ENCODE measurements at regions not wholly inside any gene's neighbourhood (a gene's known extent, or its start where the extent isn't known, plus 50 kb on each side); places are given as distances from the start of the nearest gene placed in this dataset.
"Not testable (repeated sequence)": the region's sequence is repeated elsewhere in the genome, so short reads cannot be mapped to it uniquely, and the experiment has no call there.

DNA sequence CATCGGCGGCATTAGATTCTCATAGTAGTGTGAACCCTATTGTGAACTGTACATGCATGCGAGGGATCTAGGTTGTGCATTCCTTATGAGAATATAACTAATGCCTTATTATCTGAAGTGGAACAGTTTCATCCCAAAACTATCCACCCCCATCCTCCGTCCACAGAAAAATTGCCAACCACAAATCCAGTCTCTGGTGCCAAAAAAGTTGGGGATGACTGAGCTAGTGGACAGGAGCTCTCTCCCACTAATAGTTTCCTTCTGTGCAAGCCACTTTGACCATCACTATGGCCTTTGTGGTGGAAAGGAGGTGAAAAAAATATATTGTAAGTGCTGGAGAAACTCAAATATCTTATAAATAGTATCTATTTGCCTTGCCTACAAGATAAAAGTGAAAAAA, 857.8 kb downstream of the DIAPH3 start:
- Mint-ChIP-seq H3K36me3 (ENCODE audit: low read depth) (no peaks in the 10 kb centered on the region), H3K27me3 (peaks cover 6% of the 10 kb centered on the region), H3K9me3 (peaks cover 1% of the 10 kb centered on the region), H3K4me1 (ENCODE audit: low read depth) (no peaks in the 10 kb centered on the region), H3K4me3 (no peak overlapping the region), H3K27ac (no peak overlapping the region)
- ChIA-PET CTCF (interaction anchor here (1.1 kb wide), 1 partner anchor 11 kb away, joined by 3 read pairs; no protein-coding TSS in a partner anchor), POLR2A (no interaction called here)
- ATAC-seq (no peak), DNase-seq (no peak)
- TF ChIP-seq, protein P1, sequence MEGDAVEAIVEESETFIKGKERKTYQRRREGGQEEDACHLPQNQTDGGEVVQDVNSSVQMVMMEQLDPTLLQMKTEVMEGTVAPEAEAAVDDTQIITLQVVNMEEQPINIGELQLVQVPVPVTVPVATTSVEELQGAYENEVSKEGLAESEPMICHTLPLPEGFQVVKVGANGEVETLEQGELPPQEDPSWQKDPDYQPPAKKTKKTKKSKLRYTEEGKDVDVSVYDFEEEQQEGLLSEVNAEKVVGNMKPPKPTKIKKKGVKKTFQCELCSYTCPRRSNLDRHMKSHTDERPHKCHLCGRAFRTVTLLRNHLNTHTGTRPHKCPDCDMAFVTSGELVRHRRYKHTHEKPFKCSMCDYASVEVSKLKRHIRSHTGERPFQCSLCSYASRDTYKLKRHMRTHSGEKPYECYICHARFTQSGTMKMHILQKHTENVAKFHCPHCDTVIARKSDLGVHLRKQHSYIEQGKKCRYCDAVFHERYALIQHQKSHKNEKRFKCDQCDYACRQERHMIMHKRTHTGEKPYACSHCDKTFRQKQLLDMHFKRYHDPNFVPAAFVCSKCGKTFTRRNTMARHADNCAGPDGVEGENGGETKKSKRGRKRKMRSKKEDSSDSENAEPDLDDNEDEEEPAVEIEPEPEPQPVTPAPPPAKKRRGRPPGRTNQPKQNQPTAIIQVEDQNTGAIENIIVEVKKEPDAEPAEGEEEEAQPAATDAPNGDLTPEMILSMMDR (IDR thresholded peaks at IDR 0.05), result no peak
- intact Hi-C loops (cut with micrococcal nuclease), result no loop called here

DNA sequence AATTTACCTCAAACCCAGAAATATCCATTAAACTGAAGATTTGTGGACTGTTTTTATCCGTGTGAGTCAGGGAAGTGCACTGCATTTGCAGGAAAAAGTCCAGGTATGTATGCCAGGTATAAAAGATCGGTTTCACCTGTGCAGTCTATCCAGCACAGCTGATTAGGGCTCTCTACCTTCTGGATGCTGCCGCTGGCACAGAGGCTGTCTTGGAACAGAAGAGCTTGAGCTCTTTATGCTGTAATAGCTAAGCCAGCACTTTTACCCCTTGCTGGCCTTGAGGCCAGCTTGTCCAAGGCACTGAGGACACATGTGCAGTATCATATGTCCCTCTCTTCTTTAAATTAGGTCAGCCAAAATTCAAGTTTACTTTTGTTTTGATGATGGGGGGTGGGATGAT, 851.0 kb downstream of the DIAPH3 start:
- Mint-ChIP-seq H3K27ac (no peak overlapping the region), H3K4me1 (ENCODE audit: low read depth) (no peaks in the 10 kb centered on the region), H3K27me3 (no peaks in the 10 kb centered on the region), H3K4me3 (no peak overlapping the region), H3K9me3 (peaks cover 1% of the 10 kb centered on the region), H3K36me3 (ENCODE audit: low read depth) (no peaks in the 10 kb centered on the region)
- DNase-seq (no peak), ATAC-seq (no peak)
- ChIA-PET POLR2A (no interaction called here), CTCF (no interaction called here)
- intact Hi-C loops (cut with micrococcal nuclease), result no loop called here
- TF ChIP-seq, protein P1 (IDR thresholded peaks at IDR 0.05), result no peak

DNA sequence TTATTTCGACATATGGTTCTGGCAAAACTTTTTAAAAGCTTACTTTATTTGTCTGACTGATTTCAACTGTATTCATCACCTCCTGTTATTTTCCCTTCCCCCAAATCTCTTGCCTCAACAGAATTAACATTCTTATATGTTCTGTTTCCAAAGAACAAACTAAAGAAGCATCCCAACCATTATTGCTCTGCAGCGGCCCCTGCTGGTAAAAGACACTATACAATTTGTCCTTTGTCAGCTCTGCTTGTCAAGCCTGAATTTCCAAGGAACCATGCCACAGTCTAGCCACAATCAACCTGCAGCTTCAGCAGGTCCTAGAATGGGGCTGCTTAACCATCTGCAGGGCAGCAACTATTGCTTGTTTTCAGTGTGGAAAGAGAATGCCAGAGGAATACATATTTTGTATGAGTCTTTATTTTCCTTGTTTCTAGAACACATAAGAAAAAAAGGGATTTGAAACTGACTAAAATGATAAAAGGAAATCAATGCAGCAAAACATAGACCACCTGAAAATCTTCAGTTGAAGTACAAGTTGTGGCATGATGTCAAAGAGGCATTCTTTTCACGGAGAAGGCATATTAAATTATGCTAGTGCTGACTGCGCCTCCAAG, 845.3 kb downstream of the DIAPH3 start:
- no peaks in the 10 kb centered on the region for H3K36me3 Mint-ChIP-seq (ENCODE audit: low read depth)
- no peaks in the 10 kb centered on the region for H3K27me3 Mint-ChIP-seq
- intact Hi-C loops (cut with micrococcal nuclease), result no loop called here
- H3K27ac Mint-ChIP-seq, result no peak overlapping the region
- H3K9me3 Mint-ChIP-seq, result no peaks in the 10 kb centered on the region
- TF ChIP-seq, protein P1 (IDR thresholded peaks at IDR 0.05), result peak; percentile 72
- ChIA-PET CTCF (interaction anchor here (1.2 to 3.3 kb wide), 5 partner anchors 8 to 167 kb away, joined by 3 to 12 read pairs (median 6); no protein-coding TSS in a partner anchor), POLR2A (no interaction called here)
- peak; percentile 37 for ATAC-seq
- DNase-seq, result peak; percentile 74
- no peak overlapping the region for H3K4me3 Mint-ChIP-seq
- no peaks in the 10 kb centered on the region for H3K4me1 Mint-ChIP-seq (ENCODE audit: low read depth)

DNA sequence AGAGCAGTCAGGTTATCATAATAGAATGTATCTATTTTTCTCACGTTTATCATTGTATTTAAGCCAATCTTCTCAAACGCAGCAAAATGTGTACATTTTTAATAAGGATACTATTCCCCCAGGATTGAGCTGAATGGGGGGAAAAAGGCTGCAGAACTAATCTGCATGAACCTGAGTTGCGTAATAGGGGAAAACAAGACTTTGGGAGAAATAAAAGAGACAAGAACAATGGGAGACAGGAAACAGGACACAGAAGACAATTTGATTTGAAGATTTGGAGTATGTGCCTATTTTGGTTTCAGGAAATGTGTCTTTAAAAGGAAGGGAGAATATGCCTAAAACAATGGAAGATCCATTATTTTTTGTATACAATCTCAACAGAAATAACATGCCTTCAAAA, 844.5 kb downstream of the DIAPH3 start:
- CTCF ChIA-PET, result interaction anchor here (1.6 to 3.3 kb wide), 3 partner anchors 11 to 166 kb away, joined by 3 to 12 read pairs (median 6); no protein-coding TSS in a partner anchor
- no peaks in the 10 kb centered on the region for H3K9me3 Mint-ChIP-seq
- H3K27me3 Mint-ChIP-seq, result no peaks in the 10 kb centered on the region
- H3K4me3 Mint-ChIP-seq, result no peak overlapping the region
- DNase-seq (no peak), ATAC-seq (no peak)
- no peaks in the 10 kb centered on the region for H3K4me1 Mint-ChIP-seq (ENCODE audit: low read depth)
- POLR2A ChIA-PET, result no interaction called here
- TF ChIP-seq, protein P1 (IDR thresholded peaks at IDR 0.05), result no peak
- no peaks in the 10 kb centered on the region for H3K36me3 Mint-ChIP-seq (ENCODE audit: low read depth)
- H3K27ac Mint-ChIP-seq, result no peak overlapping the region
- intact Hi-C loops (cut with micrococcal nuclease), result no loop called here

DNA sequence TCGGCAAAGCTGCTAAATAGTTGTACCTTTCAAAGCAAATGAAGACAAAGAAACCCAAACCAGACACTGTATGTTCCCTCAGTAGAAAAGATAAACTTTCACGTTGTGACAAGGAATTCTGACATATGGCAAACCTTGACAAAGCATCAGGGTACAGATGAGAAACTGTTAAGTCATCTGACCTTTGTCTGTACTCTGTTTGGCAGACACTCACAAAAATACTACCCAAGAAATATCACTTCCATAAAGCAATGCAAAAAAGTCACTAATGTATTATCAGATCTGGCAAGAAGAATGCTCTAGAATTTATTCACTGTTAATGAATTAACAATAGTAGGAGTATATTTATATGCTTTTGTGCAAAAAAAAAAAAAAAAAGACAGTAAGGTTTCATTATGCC, 843.7 kb downstream of the DIAPH3 start:
- no peak overlapping the region for H3K4me3 Mint-ChIP-seq
- CTCF ChIA-PET, result interaction anchor here (3.3 kb wide), 1 partner anchor 10 kb away, joined by 12 read pairs; no protein-coding TSS in a partner anchor

DNA sequence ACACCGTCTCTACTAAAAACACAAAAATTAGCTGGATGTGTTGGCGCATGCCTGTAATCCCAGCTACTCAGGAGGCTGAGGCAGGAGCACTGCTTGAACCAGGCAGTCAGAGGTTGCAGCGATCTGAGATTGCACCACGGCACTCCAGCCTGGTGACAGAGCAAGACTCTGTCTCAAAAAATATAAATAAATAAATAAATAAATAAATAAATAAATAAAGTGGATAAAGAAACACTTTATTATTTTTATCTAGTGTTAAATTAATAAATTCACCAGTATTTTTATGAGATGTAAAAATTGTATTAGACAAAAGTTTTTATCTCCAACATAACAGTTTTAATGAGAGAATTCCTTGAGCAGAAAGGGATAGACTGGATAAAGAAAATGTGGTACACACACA, 839.3 kb downstream of the DIAPH3 start:
- ATAC-seq; H3K27ac Mint-ChIP-seq; DNase-seq; H3K36me3 Mint-ChIP-seq (ENCODE audit: low read depth); H3K9me3 Mint-ChIP-seq; CTCF ChIA-PET; H3K27me3 Mint-ChIP-seq; H3K4me1 Mint-ChIP-seq (ENCODE audit: low read depth); H3K4me3 Mint-ChIP-seq; intact Hi-C loops (cut with micrococcal nuclease); POLR2A ChIA-PET: not testable (repeated sequence)

More for the DNA sequence above, 843.7 kb downstream of the DIAPH3 start:
- TF ChIP-seq, protein P1 (IDR thresholded peaks at IDR 0.05), result no peak
- ATAC-seq, result no peak
- Mint-ChIP-seq H3K4me1 (ENCODE audit: low read depth) (no peaks in the 10 kb centered on the region), H3K9me3 (no peaks in the 10 kb centered on the region), H3K36me3 (ENCODE audit: low read depth) (no peaks in the 10 kb centered on the region), H3K27ac (no peak overlapping the region), H3K27me3 (no peaks in the 10 kb centered on the region)
- DNase-seq, result no peak
- POLR2A ChIA-PET, result no interaction called here
- intact Hi-C loops (cut with micrococcal nuclease), result no loop called here

All from activated CD8-positive, alpha-beta T cell treated with anti-CD3 and anti-CD28 coated beads for 36 hours (primary cell).